ENCODE measurements at regions not wholly inside any gene's neighbourhood (a gene's known extent, or its start where the extent isn't known, plus 50 kb on each side); places are given as distances from the start of the nearest gene placed in this dataset.

- ATAC-seq, result no peak
Observed at GRCh38 chr13:26988059-26988769, 183.4 kb downstream of the USP12 start.

More at GRCh38 chr13:26988059-26988769, 183.4 kb downstream of the USP12 start:
- intact Hi-C loops (cut with micrococcal nuclease), result loop anchor here (5.0 to 10.0 kb wide), 2 partner anchors 839 to 997 kb away; partner anchors contain the start of gene URAD
- Histone ChIP-seq H3K79me2 (ENCODE audit: insufficient read depth, low read length) (no peaks in the 10 kb centered on the region), H3K9me3 (ENCODE audit: control insufficient read depth in 1 of 2, insufficient read depth in 1 of 2, low read depth in 1 of 2, low read length in 2 of 2) (no peaks in the 10 kb centered on the region), H3K36me3 (ENCODE audit: control insufficient read depth in 1 of 2, insufficient read depth in 2 of 2, low read length in 2 of 2) (no peaks in the 10 kb centered on the region), H2AFZ (ENCODE audit: low read depth, low read length, poor library complexity, severe bottlenecking) (no peak overlapping the region), H4K20me1 (ENCODE audit: insufficient read depth) (no peaks in the 10 kb centered on the region), H3K9me2 (ENCODE audit: insufficient read depth) (no peaks in the 10 kb centered on the region), H3K9ac (ENCODE audit: low read length) (no peak overlapping the region), H3K4me1 (ENCODE audit: control insufficient read depth in 1 of 2, insufficient read depth in 2 of 2, low read length in 2 of 2) (peaks cover 0 to 3% of the 10 kb centered on the region in 2 experiments; a peak in 1 of 4 replicates), H3K4me3 (replicated peaks in 1 of 2; ENCODE audit: low read depth in 1 of 2, low read length in 2 of 2) (no peak overlapping the region), H3K27me3 (ENCODE audit: insufficient read depth, low read length) (no peaks in the 10 kb centered on the region), H3K27ac (ENCODE audit: low read depth, low read length) (no peak overlapping the region), H3K4me2 (ENCODE audit: low read length) (no peak overlapping the region)
- RAD21 ChIA-PET (ENCODE audit: low non-redundant PET in 1 of 2, low total read pairs in 2 of 2, uncharacterized antibody in 2 of 2, unreplicated experiment in 2 of 2), result interaction anchor here in 1 of 2 experiments (1.1 kb wide), 1 partner anchor 371 kb away, joined by 3 read pairs; no protein-coding TSS in a partner anchor
- POLR2A ChIA-PET, result interaction anchor here (0.5 kb wide), 1 partner anchor 200 kb away, joined by 6 read pairs; no protein-coding TSS in a partner anchor
- no peak for DNase-seq (ENCODE audit: low read depth, low spot score)
- no peak for TF ChIP-seq EZH2phosphoT487 (IDR thresholded peaks at IDR 0.05; ENCODE audit: borderline replicate concordance)
- TF ChIP-seq REST (IDR thresholded peaks at IDR 0.05; ENCODE audit: low read depth), result no peak
- no peak for TF ChIP-seq ZNF274 (IDR thresholded peaks at IDR 0.05; ENCODE audit: low read depth, low read length)
- TF ChIP-seq EZH2 (IDR thresholded peaks at IDR 0.05), result no peak
- TF ChIP-seq YY1 (IDR thresholded peaks at IDR 0.05; ENCODE audit: extremely low read depth, insufficient replicate concordance, low read depth, low read length), result no peak
- TF ChIP-seq ELF1 (IDR thresholded peaks at IDR 0.05; ENCODE audit: borderline replicate concordance, low read depth), result no peak
- no peak for TF ChIP-seq CTCF (IDR thresholded peaks at IDR 0.05 in 2 of 3, conservative IDR thresholded peaks at IDR 0.05 in 1 of 3; ENCODE audit: borderline replicate concordance in 1 of 3, insufficient read depth in 1 of 3, low read depth in 2 of 3, low read length in 2 of 3)
- TF ChIP-seq ZFX (IDR thresholded peaks at IDR 0.05), result no peak
- TF ChIP-seq FOSL1 (IDR thresholded peaks at IDR 0.05; ENCODE audit: low read depth), result no peak
- no peak for TF ChIP-seq CBX3 (IDR thresholded peaks at IDR 0.05; ENCODE audit: low read depth)
- TF ChIP-seq SP1 (IDR thresholded peaks at IDR 0.05; ENCODE audit: low read depth), result no peak
- TF ChIP-seq JUND (IDR thresholded peaks at IDR 0.05), result no peak
- TF ChIP-seq RAD21 (IDR thresholded peaks at IDR 0.05; ENCODE audit: low read depth), result no peak
- no peak for TF ChIP-seq SIN3A (IDR thresholded peaks at IDR 0.05; ENCODE audit: low read depth)
- no peak for TF ChIP-seq EGR1 (IDR thresholded peaks at IDR 0.05; ENCODE audit: low read depth)
- no TSS peak for BruUV-seq (replicated peaks)
- CTCF ChIA-PET, result interaction anchor here (1.2 to 1.3 kb wide), 2 partner anchors 42 to 372 kb away, joined by 3 to 4 read pairs; no protein-coding TSS in a partner anchor
